Endothelial cell of umbilical vein (primary cell): ENCODE measurements at regions not wholly inside any gene's neighbourhood (a gene's known extent, or its start where the extent isn't known, plus 50 kb on each side); places are given as distances from the start of the nearest gene placed in this dataset.

Experiments used
- BruUV-seq: library from RNA; stranded (reverse); fragments of 400-500 nt; replicated peaks from 2 replicates; lab custom pipeline; 2021; lab: Mats Ljungman, UMichigan
- CTCF ChIA-PET: fragments of 300-600, 350-600 bp; sonication (Branson Sonifier 250); formaldehyde crosslinking; loops from one replicate; lab custom pipeline; 2021; ENCODE audit warnings: antibody characterized with exemption, inconsistent platforms; lab: Charles Lee
- POLR2A ChIA-PET: fragments of 300-600, 350-600 bp; sonication (Branson Sonifier 250); formaldehyde crosslinking; loops from one replicate; lab custom pipeline; 2021; ENCODE audit warnings: antibody characterized with exemption, inconsistent platforms; lab: Charles Lee
- DNase-seq: peaks from one replicate; pipeline ENCODE4 v3.0.0-alpha.2; 2011; ENCODE audit warnings: low read depth, low spot score
- FAIRE-seq: peaks from 2 replicates; lab custom pipeline; 2011; peaks lifted over from hg19 to GRCh38; lab: Jason Lieb, UNC
- H2AFZ ChIP-seq: 2 replicates; pipeline ENCODE4 v1.6.0; 2012; ENCODE audit warnings: low read depth, low read length, control low read depth, inconsistent platforms
- H3K27ac ChIP-seq: 2 replicates; pipeline ENCODE4 v1.5.1; 2011; ENCODE audit warnings: low read depth, mild to moderate bottlenecking, control low read depth, low read length, moderate library complexity; ENCODE audit not compliant: insufficient read depth
- H3K27me3 ChIP-seq, 2 experiments: 2 replicates each; pipeline versions ENCODE4 v1.6.0 to v1.6.1; 2011; ENCODE audit warnings: low read length in 2 of 2, mixed read lengths in 1 of 2; ENCODE audit not compliant: control insufficient read depth in 2 of 2, insufficient read depth in 2 of 2
- H3K36me3 ChIP-seq, 2 experiments: 2 replicates in 1 of 2; 3 replicates in 1 of 2; pipeline ENCODE4 v1.5.1; 2011; ENCODE audit warnings: low read length in 2 of 2, mild to moderate bottlenecking in 1 of 2, moderate library complexity in 1 of 2; ENCODE audit not compliant: control insufficient read depth in 2 of 2, insufficient read depth in 2 of 2; ENCODE audit errors: extremely low read depth in 1 of 2
- H3K4me1 ChIP-seq: 3 replicates; pipeline ENCODE4 v1.5.1; 2011; ENCODE audit warnings: mild to moderate bottlenecking, low read length; ENCODE audit not compliant: control insufficient read depth, insufficient read depth; ENCODE audit errors: extremely low read depth
- H3K4me2 ChIP-seq: 2 replicates; pipeline ENCODE4 v1.6.1; 2011; ENCODE audit warnings: low read length, control low read depth, mixed read lengths; ENCODE audit not compliant: insufficient read depth
- H3K4me3 ChIP-seq, 3 experiments: fragments of 200-600 bp in 1 of 3; sonication (generic), shearing (Covaris generic) in 1 of 3; replicated peaks in 1 of 3; 2 replicates each; pipeline ENCODE4 v1.5.1; 2011 to 2016; ENCODE audit warnings: control low read depth in 3 of 3, low read length in 3 of 3, mild to moderate bottlenecking in 2 of 3, inconsistent platforms in 1 of 3, low read depth in 1 of 3, moderate library complexity in 1 of 3; ENCODE audit not compliant: insufficient read depth in 1 of 3
- H3K79me2 ChIP-seq: 2 replicates; pipeline ENCODE4 v1.6.0; 2012; ENCODE audit warnings: low read length, inconsistent platforms; ENCODE audit not compliant: control insufficient read depth, insufficient read depth
- H3K9ac ChIP-seq: replicated peaks from 2 replicates; pipeline ENCODE3; 2011; ENCODE audit warnings: low read length, control low read depth; ENCODE audit not compliant: insufficient read depth; ENCODE audit errors: extremely low read depth
- H3K9me1 ChIP-seq: replicated peaks from 3 replicates; pipeline ENCODE4 v1.6.0; 2011; ENCODE audit warnings: mild to moderate bottlenecking, low read length; ENCODE audit not compliant: control insufficient read depth, insufficient read depth; ENCODE audit errors: extremely low read depth
- H3K9me3 ChIP-seq: replicated peaks from 2 replicates; pipeline ENCODE4 v1.5.1; 2012; ENCODE audit warnings: low read length, inconsistent platforms; ENCODE audit not compliant: control insufficient read depth, insufficient read depth
- H4K20me1 ChIP-seq: replicated peaks from 2 replicates; pipeline ENCODE3; 2011; ENCODE audit warnings: mild to moderate bottlenecking, low read length; ENCODE audit not compliant: control insufficient read depth, insufficient read depth; ENCODE audit errors: extremely low read depth
- CTCF ChIP-seq, 2 donors: IDR thresholded peaks; 1 replicate in 1 of 2; 2 replicates in 1 of 2; pipeline ENCODE4 v1.5.1; 2011; ENCODE audit warnings: low read length in 2 of 2, mild to moderate bottlenecking in 2 of 2, moderate library complexity in 2 of 2, control low read depth in 1 of 2, inconsistent platforms in 1 of 2, low read depth in 1 of 2; ENCODE audit not compliant: insufficient read depth in 1 of 2; ENCODE audit errors: extremely low read depth in 1 of 2
- EZH2 ChIP-seq: IDR thresholded peaks from 2 replicates; pipeline ENCODE4 v1.6.1; 2012; ENCODE audit warnings: borderline replicate concordance, low read depth, mild to moderate bottlenecking, moderate library complexity, low read length, inconsistent platforms; ENCODE audit not compliant: severe bottlenecking
- FOS ChIP-seq: IDR thresholded peaks from 2 replicates; pipeline ENCODE4 v1.6.1; 2011; ENCODE audit warnings: mild to moderate bottlenecking, low read length, moderate library complexity, borderline replicate concordance; ENCODE audit not compliant: insufficient read depth
- GATA2 ChIP-seq: IDR thresholded peaks from 2 replicates; pipeline ENCODE4 v1.7.0; 2011; ENCODE audit warnings: low read depth, mild to moderate bottlenecking, moderate library complexity, mixed read lengths, low read length; ENCODE audit not compliant: insufficient read length, insufficient read depth
- JUN ChIP-seq: IDR thresholded peaks from 2 replicates; pipeline ENCODE4 v1.6.1; 2011; ENCODE audit warnings: borderline replicate concordance, low read depth; ENCODE audit not compliant: insufficient read length, insufficient read depth
- MAX ChIP-seq: IDR thresholded peaks from 2 replicates; pipeline ENCODE4 v1.6.1; 2011; ENCODE audit not compliant: insufficient read depth, insufficient read length
- MYC ChIP-seq: IDR thresholded peaks from one replicate; pipeline ENCODE4 v1.6.1; 2011; ENCODE audit warnings: mild to moderate bottlenecking, low read depth, low read length
- POLR2A ChIP-seq: IDR thresholded peaks from 2 replicates; pipeline ENCODE4 v1.6.1; 2012; ENCODE audit warnings: low read depth, mild to moderate bottlenecking, control low read depth, low read length
- POLR2AphosphoS5 ChIP-seq: IDR thresholded peaks from 2 replicates; pipeline ENCODE4 v1.6.1; 2012; ENCODE audit warnings: low read depth, mild to moderate bottlenecking, control low read depth, low read length, moderate library complexity; ENCODE audit not compliant: insufficient read depth
- dilution Hi-C: fragments of 300-500 bp; cut with MboI; formaldehyde crosslinking; loops from one replicate; pipeline ENCODE4 v1.15.0; 2019; ENCODE audit warnings: low sequenced_read_pairs; ENCODE audit not compliant: extremely low pct_ligation_motif_present
- intact Hi-C: fragments of 100-400 bp; cut with micrococcal nuclease; formaldehyde crosslinking; loops from one replicate; pipeline ENCODE4 v1.10.0; 2022

- FAIRE-seq (no peak), DNase-seq (no peak)
- no peaks in the 10 kb centered on the region for H3K9me1 ChIP-seq
- H3K79me2 ChIP-seq = no peaks in the 10 kb centered on the region
- no peak for TF ChIP-seq MAX
- TF ChIP-seq EZH2 = no peak
- TF ChIP-seq MYC = no peak
- TF ChIP-seq POLR2AphosphoS5 = no peak
- no peak for TF ChIP-seq GATA2
- no peak for TF ChIP-seq CTCF (IDR thresholded peaks at IDR 0.05; ENCODE audit: extremely low read depth in 1 of 2, insufficient read depth in 1 of 2, low read depth in 1 of 2, low read length in 2 of 2)
- no peak for TF ChIP-seq POLR2A
- TF ChIP-seq JUN = no peak
- no peak for TF ChIP-seq FOS
- no peaks in the 10 kb centered on the region for H3K9me3 ChIP-seq
- H3K4me3 ChIP-seq = no peak overlapping the region
- no peaks in the 10 kb centered on the region for H3K27me3 ChIP-seq
- POLR2A ChIA-PET = no interaction called here
- CTCF ChIA-PET = no interaction called here
- BruUV-seq = no TSS peak
- no peak overlapping the region for H3K4me2 ChIP-seq
- no peak overlapping the region for H2AFZ ChIP-seq
- dilution Hi-C loops = no loop called here
- intact Hi-C loops = no loop called here
- H3K9ac ChIP-seq = no peak overlapping the region
- H4K20me1 ChIP-seq = no peaks in the 10 kb centered on the region
- H3K4me1 ChIP-seq = no peaks in the 10 kb centered on the region
- H3K27ac ChIP-seq = no peak overlapping the region
- H3K36me3 ChIP-seq = no peaks in the 10 kb centered on the region
These were observed 82.5 kb upstream of the RGMA start for GRCh38 chr15:93171476-93171875.
